Naive thymus-derived CD4-positive, alpha-beta T cell (primary cell): ENCODE measurements at regions not wholly inside any gene's neighbourhood (a gene's known extent, or its start where the extent isn't known, plus 50 kb on each side); places are given as distances from the start of the nearest gene placed in this dataset.

Experiments
- ATAC-seq: fragments of 150-1000 bp; cut with Tn5 transposase; 2 replicates; pipeline ENCODE4 v1.10.0; 2021; ENCODE audit warnings: mild to moderate bottlenecking, moderate library complexity
- CTCF ChIA-PET: fragments of 350-600 bp; sonication (Branson Sonifier 250); formaldehyde crosslinking; loops from one replicate; lab custom pipeline; 2021; ENCODE audit warnings: antibody characterized with exemption; lab: Charles Lee
- POLR2A ChIA-PET: fragments of 350-600 bp; sonication (Branson Sonifier 250); formaldehyde crosslinking; loops from one replicate; lab custom pipeline; 2021; ENCODE audit warnings: antibody characterized with exemption, inconsistent platforms; lab: Charles Lee
- DNase-seq, 9 donors: peaks; one replicate each; pipeline versions ENCODE4 v3.0.0 to v3.0.0-alpha.2; 2020 to 2022; ENCODE audit warnings: mixed read lengths in 1 of 9
- H3K27ac ChIP-seq: one replicate; pipeline ENCODE4 v1.7.0; 2013; ENCODE audit warnings: mild to moderate bottlenecking, low read depth, low read length, moderate library complexity
- H3K27me3 ChIP-seq, 2 donors: one replicate each; pipeline ENCODE4 v1.7.0; 2013; ENCODE audit warnings: low read length in 2 of 2, mild to moderate bottlenecking in 2 of 2, moderate library complexity in 2 of 2; ENCODE audit not compliant: control insufficient read depth in 2 of 2, insufficient read depth in 2 of 2
- H3K36me3 ChIP-seq, 3 experiments: 1 replicate in 2 of 3; 2 replicates in 1 of 3; pipeline ENCODE4 v1.7.0; 2013; ENCODE audit warnings: low read length in 3 of 3, mild to moderate bottlenecking in 3 of 3, moderate library complexity in 1 of 3; ENCODE audit not compliant: insufficient read depth in 3 of 3, control insufficient read depth in 2 of 3
- H3K4me1 ChIP-seq, 2 donors: one replicate each; pipeline ENCODE4 v1.7.0; 2013; ENCODE audit warnings: low read length in 2 of 2, mild to moderate bottlenecking in 2 of 2, moderate library complexity in 1 of 2; ENCODE audit not compliant: control insufficient read depth in 2 of 2, insufficient read depth in 2 of 2
- H3K4me3 ChIP-seq: 2 replicates; pipeline ENCODE4 v1.7.0; 2013; ENCODE audit warnings: mild to moderate bottlenecking, low read length
- H3K9me3 ChIP-seq, 3 experiments: 1 replicate in 2 of 3; 2 replicates in 1 of 3; pipeline ENCODE4 v1.7.0; 2013; ENCODE audit warnings: low read length in 3 of 3; ENCODE audit not compliant: control insufficient read depth in 2 of 3
- H3K27ac Mint-ChIP-seq, 9 donors: one replicate each; pipeline ENCODE4 v1.8.0; 2020 to 2022; ENCODE audit warnings: mixed read lengths in 9 of 9, mild to moderate bottlenecking in 8 of 9, moderate library complexity in 5 of 9, inconsistent platforms in 2 of 9
- H3K27me3 Mint-ChIP-seq, 5 donors: one replicate each; pipeline ENCODE4 v1.8.0; 2021 to 2022; ENCODE audit warnings: mixed read lengths in 5 of 5, mild to moderate bottlenecking in 1 of 5
- H3K36me3 Mint-ChIP-seq, 5 donors: one replicate each; pipeline ENCODE4 v1.8.0; 2020 to 2022; ENCODE audit warnings: mixed read lengths in 5 of 5, mild to moderate bottlenecking in 3 of 5, inconsistent platforms in 1 of 5
- H3K4me1 Mint-ChIP-seq, 7 donors: one replicate each; pipeline ENCODE4 v1.8.0; 2020 to 2022; ENCODE audit warnings: mixed read lengths in 7 of 7, mild to moderate bottlenecking in 3 of 7, inconsistent platforms in 1 of 7
- H3K4me3 Mint-ChIP-seq, 10 donors: one replicate each; pipeline ENCODE4 v1.8.0; 2020 to 2022; ENCODE audit warnings: mild to moderate bottlenecking in 10 of 10, mixed read lengths in 10 of 10, moderate library complexity in 6 of 10, inconsistent platforms in 2 of 10
- H3K9me3 Mint-ChIP-seq, 11 donors: one replicate each; pipeline ENCODE4 v1.8.0; 2020 to 2022; ENCODE audit warnings: mixed read lengths in 11 of 11, mild to moderate bottlenecking in 4 of 11, inconsistent platforms in 1 of 11, moderate library complexity in 1 of 11
- intact Hi-C, 2 donors: fragments of 100-400 bp; cut with micrococcal nuclease; formaldehyde crosslinking; loops; one replicate each; pipeline ENCODE4 v1.15.1; 2023

- H3K27ac Mint-ChIP-seq = no peak overlapping the region
- CTCF ChIA-PET = interaction anchor here (0.9 to 1.1 kb wide), 2 partner anchors 157 to 284 kb away, joined by 3 read pairs; no protein-coding TSS in a partner anchor
- ATAC-seq = no peak
Measured at GRCh38 chr7:155187061-155187785, 110.5 kb upstream of the INSIG1 start.

DNA sequence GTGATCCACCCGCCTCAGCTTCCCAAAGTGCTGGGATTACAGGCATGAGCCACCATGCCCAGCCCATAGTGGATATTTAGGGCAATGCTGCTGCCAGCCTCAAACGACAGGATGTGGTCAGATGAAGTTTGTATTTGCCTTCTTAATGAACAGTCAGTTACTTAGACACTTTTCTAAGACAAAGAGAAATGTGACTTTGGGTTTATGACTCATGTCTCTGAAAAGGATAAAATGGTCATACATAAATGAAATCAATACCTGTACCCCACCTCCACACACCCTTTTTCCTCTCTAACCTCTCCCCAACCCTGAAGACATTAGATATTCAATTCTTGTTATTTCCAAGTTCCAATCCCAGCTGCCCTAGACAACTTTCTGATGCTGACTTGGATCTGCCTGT lies 109.3 kb upstream of the INSIG1 start:
- Histone ChIP-seq H3K9me3 (peaks cover 6 to 22% (median 9%) of the 10 kb centered on the region in 3 experiments), H3K4me1 (no peaks in the 10 kb centered on the region), H3K27me3 (no peaks in the 10 kb centered on the region), H3K4me3 (no peak overlapping the region), H3K36me3 (no peaks in the 10 kb centered on the region), H3K27ac (no peak overlapping the region)
- Mint-ChIP-seq H3K4me1 (peaks cover 0 to 17% (median 3%) of the 10 kb centered on the region in 7 donors), H3K27me3 (peaks cover 8 to 23% (median 13%) of the 10 kb centered on the region in 5 donors), H3K36me3 (peaks cover 0 to 10% (median 5%) of the 10 kb centered on the region in 5 donors), H3K9me3 (peaks cover 9 to 36% (median 20%) of the 10 kb centered on the region in 11 donors), H3K4me3 (no peak overlapping the region), H3K27ac (no peak overlapping the region)
- no peak for DNase-seq
- POLR2A ChIA-PET = no interaction called here
- CTCF ChIA-PET = interaction anchor here (2.8 kb wide), 1 partner anchor 156 kb away, joined by 28 read pairs; no protein-coding TSS in a partner anchor
- no peak for ATAC-seq
- intact Hi-C loops = no loop called here

More at GRCh38 chr7:155187061-155187785, 110.5 kb upstream of the INSIG1 start:
- Histone ChIP-seq H3K4me1 (no peaks in the 10 kb centered on the region), H3K36me3 (no peaks in the 10 kb centered on the region), H3K27me3 (no peaks in the 10 kb centered on the region), H3K9me3 (peaks cover 6 to 22% (median 9%) of the 10 kb centered on the region in 3 experiments), H3K27ac (no peak overlapping the region), H3K4me3 (no peak overlapping the region)
- POLR2A ChIA-PET = no interaction called here
- DNase-seq = no peak
- H3K9me3 Mint-ChIP-seq = peaks cover 9 to 36% (median 20%) of the 10 kb centered on the region in 11 donors
- H3K4me1 Mint-ChIP-seq = peaks cover 0 to 17% (median 1%) of the 10 kb centered on the region in 7 donors
- intact Hi-C loops = no loop called here
- H3K36me3 Mint-ChIP-seq = peaks cover 0 to 10% (median 5%) of the 10 kb centered on the region in 5 donors
- H3K27me3 Mint-ChIP-seq = peaks cover 6 to 18% (median 16%) of the 10 kb centered on the region in 5 donors
- H3K4me3 Mint-ChIP-seq = no peak overlapping the region

DNA sequence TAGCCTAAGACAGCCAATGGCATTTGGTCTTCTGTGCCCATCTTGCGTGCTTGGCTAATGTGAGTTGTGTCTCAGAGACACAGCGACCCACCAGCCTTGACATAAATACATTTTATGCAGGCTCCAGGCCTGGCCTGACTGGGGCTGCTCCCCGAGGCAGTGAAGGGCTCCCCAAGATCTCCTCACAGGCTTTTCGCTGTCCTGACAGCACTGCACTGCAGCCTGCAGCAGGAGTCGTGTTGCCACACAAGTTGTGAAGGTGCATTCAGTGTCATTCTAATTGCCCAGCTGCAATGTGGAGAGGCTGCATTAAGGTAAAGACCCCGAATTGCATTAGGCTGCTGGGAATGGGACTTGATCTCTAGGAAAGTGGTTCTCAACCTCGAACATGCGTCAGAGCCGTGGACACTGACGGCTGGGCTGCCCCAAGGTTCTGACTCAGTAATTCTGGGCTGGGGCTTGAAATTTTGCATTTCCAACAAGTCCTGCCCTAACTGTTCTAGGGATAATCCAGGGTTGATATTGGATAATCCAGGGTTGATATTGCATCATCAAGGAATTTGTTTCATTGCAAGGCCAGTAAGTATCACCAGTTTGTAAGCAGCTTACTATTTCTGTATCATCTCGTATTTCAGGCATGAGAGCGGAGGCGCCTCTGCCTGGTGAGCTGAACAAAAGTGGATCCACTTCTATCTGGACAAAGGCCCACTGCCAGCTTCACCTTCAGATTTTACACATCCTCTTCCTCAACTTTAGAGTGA lies 108.7 kb upstream of the INSIG1 start:
- H3K9me3 ChIP-seq = peaks cover 6 to 22% (median 9%) of the 10 kb centered on the region in 3 experiments
- ChIA-PET POLR2A (no interaction called here), CTCF (interaction anchor here (0.6 to 2.8 kb wide), 5 partner anchors 9 to 261 kb away, joined by 3 to 28 read pairs (median 3); no protein-coding TSS in a partner anchor)
- no peaks in the 10 kb centered on the region for H3K4me1 ChIP-seq
- Mint-ChIP-seq H3K27ac (no peak overlapping the region), H3K36me3 (peaks cover 0 to 10% (median 5%) of the 10 kb centered on the region in 5 donors), H3K4me3 (no peak overlapping the region), H3K4me1 (peaks cover 0 to 17% (median 3%) of the 10 kb centered on the region in 7 donors), H3K27me3 (peaks cover 8 to 23% (median 13%) of the 10 kb centered on the region in 5 donors), H3K9me3 (peaks cover 9 to 35% (median 19%) of the 10 kb centered on the region in 11 donors)
- no peaks in the 10 kb centered on the region for H3K36me3 ChIP-seq
- H3K27ac ChIP-seq = no peak overlapping the region
- no peak for DNase-seq
- no peak for ATAC-seq
- no peak overlapping the region for H3K4me3 ChIP-seq
- intact Hi-C loops = no loop called here
- H3K27me3 ChIP-seq = no peaks in the 10 kb centered on the region

GRCh38 chr7:155189590-155189989 lies 108.1 kb upstream of the INSIG1 start:
- no peaks in the 10 kb centered on the region for H3K27me3 ChIP-seq
- no peak for DNase-seq
- intact Hi-C loops = no loop called here

DNA sequence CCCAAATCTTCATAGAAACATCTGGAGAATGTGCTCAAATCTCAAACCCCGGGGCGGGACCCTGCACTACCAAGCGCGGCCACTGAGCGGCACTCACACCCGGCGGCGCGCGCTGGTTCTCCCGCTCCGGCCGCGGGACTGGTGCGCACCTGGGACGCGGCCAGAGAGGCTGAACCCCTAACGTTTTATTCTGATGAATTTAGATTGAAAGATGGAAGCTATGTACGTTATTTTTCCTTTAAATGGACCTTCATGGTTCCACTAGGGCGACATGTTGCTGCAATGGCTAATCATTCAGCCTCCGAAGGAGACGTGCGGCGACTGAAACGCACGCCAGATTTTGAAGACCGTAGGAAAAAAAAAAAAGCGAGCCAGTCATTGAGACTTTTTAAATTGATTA lies 107.0 kb upstream of the INSIG1 start:
- H3K27ac Mint-ChIP-seq = no peak overlapping the region
- H3K4me1 Mint-ChIP-seq = peaks cover 0 to 17% (median 3%) of the 10 kb centered on the region in 7 donors
- intact Hi-C loops = loop anchor here (1.0 to 2.0 kb wide), 8 partner anchors 14 to 277 kb away; partner anchors contain the start of gene INSIG1 (in 1 of the 2)
- POLR2A ChIA-PET = no interaction called here
- peaks cover under 1 to 32% (median 9%) of the 10 kb centered on the region in 11 donors for H3K9me3 Mint-ChIP-seq
- CTCF ChIA-PET = interaction anchor here (0.7 to 2.8 kb wide), 6 partner anchors 17 to 263 kb away, joined by 3 to 28 read pairs (median 4); no protein-coding TSS in a partner anchor
- DNase-seq (peak in 7 of 9 donors; percentile 28 to 76 (median 48)), ATAC-seq (peak; percentile 83)
- H3K27me3 Mint-ChIP-seq = peaks cover 2 to 17% (median 8%) of the 10 kb centered on the region in 5 donors
- H3K4me3 Mint-ChIP-seq = peak overlapping the region in 4 of 10 donors; percentile 32 to 59 (median 48)
- Histone ChIP-seq H3K4me3 (no peak overlapping the region), H3K27ac (no peak overlapping the region), H3K36me3 (no peaks in the 10 kb centered on the region), H3K27me3 (no peaks in the 10 kb centered on the region), H3K4me1 (no peaks in the 10 kb centered on the region), H3K9me3 (peaks cover 0 to 9% (median 5%) of the 10 kb centered on the region in 3 experiments)
- peaks cover 0 to 2% (median 0%) of the 10 kb centered on the region in 5 donors for H3K36me3 Mint-ChIP-seq

More at GRCh38 chr7:155189590-155189989, 108.1 kb upstream of the INSIG1 start:
- Histone ChIP-seq H3K27ac (no peak overlapping the region), H3K36me3 (no peaks in the 10 kb centered on the region), H3K4me1 (no peaks in the 10 kb centered on the region), H3K9me3 (peaks cover 6 to 17% (median 9%) of the 10 kb centered on the region in 3 experiments), H3K4me3 (no peak overlapping the region)
- H3K9me3 Mint-ChIP-seq = peaks cover 9 to 34% (median 17%) of the 10 kb centered on the region in 11 donors
- ChIA-PET POLR2A (no interaction called here), CTCF (interaction anchor here (0.5 to 2.8 kb wide), 8 partner anchors 10 to 262 kb away, joined by 3 to 28 read pairs (median 3); no protein-coding TSS in a partner anchor)
- ATAC-seq = no peak
- H3K36me3 Mint-ChIP-seq = peaks cover 0 to 10% (median 5%) of the 10 kb centered on the region in 5 donors
- H3K4me3 Mint-ChIP-seq = no peak overlapping the region
- H3K4me1 Mint-ChIP-seq = peaks cover 0 to 17% (median 3%) of the 10 kb centered on the region in 7 donors
- no peak overlapping the region for H3K27ac Mint-ChIP-seq
- peaks cover 8 to 23% (median 13%) of the 10 kb centered on the region in 5 donors for H3K27me3 Mint-ChIP-seq

DNA sequence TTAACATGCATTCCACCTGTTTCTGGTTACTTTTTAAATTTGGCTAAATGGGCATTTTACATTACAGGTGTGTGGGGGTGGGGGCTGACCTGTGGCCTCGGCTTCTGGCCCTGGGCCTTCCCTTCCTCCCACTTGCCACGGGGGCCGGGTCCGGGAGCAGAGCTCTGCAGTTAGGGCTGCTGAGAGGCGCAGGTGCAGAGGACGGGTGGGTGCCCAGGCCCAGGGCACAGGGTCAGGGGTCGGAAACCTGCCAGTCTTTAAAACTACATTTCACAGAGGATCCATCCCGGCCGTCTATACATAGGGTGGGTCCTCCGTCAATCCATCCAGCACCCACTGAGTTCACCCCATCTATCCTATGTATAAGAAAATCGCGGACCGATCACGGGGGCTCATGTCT lies 106.5 kb upstream of the INSIG1 start:
- POLR2A ChIA-PET = no interaction called here
- Histone ChIP-seq H3K4me1 (no peaks in the 10 kb centered on the region), H3K4me3 (no peak overlapping the region), H3K27me3 (no peaks in the 10 kb centered on the region), H3K27ac (no peak overlapping the region), H3K36me3 (no peaks in the 10 kb centered on the region), H3K9me3 (peaks cover 0 to 9% (median under 1%) of the 10 kb centered on the region in 3 experiments)
- Mint-ChIP-seq H3K4me3 (no peak overlapping the region), H3K9me3 (peaks cover 0 to 32% (median 7%) of the 10 kb centered on the region in 11 donors), H3K4me1 (peaks cover 0 to 17% (median 3%) of the 10 kb centered on the region in 7 donors), H3K27me3 (peaks cover 0 to 17% (median 9%) of the 10 kb centered on the region in 5 donors), H3K36me3 (peaks cover 0 to 3% (median 0%) of the 10 kb centered on the region in 5 donors), H3K27ac (no peak overlapping the region)
- ATAC-seq = no peak
- DNase-seq = no peak
- CTCF ChIA-PET = interaction anchor here (0.7 to 2.8 kb wide), 3 partner anchors 150 to 169 kb away, joined by 3 to 28 read pairs (median 3); no protein-coding TSS in a partner anchor
- intact Hi-C loops = loop anchor here in 1 of 2 donors (2.0 kb wide), 1 partner anchor 14 kb away; no protein-coding TSS in a partner anchor
